ENCODE measurements at regions not wholly inside any gene's neighbourhood (a gene's known extent, or its start where the extent isn't known, plus 50 kb on each side); places are given as distances from the start of the nearest gene placed in this dataset.

GRCh38 chr7:131105294-131105798 lies 222.3 kb upstream of the MKLN1 start:
- no peaks in the 10 kb centered on the region for H3K36me3 ChIP-seq (ENCODE audit: insufficient read depth, low read length, poor library complexity, severe bottlenecking)
- intact Hi-C loops (cut with micrococcal nuclease; ENCODE audit: unreplicated experiment), result loop anchor here (5.0 kb wide), 2 partner anchors 33 to 222 kb away; partner anchors contain the start of gene MKLN1
- POLR2A ChIA-PET (ENCODE audit: low non-redundant PET), result no interaction called here
- peak overlapping the region; percentile 71 for H3K4me3 ChIP-seq (ENCODE audit: low read depth, low read length, poor library complexity, severe bottlenecking)
- no peak for DNase-seq (ENCODE audit: low spot score)
- peaks cover 17% of the 10 kb centered on the region for H3K4me1 ChIP-seq (ENCODE audit: insufficient read depth, low read length, poor library complexity, severe bottlenecking)
- no peaks in the 10 kb centered on the region for H3K9me3 ChIP-seq (ENCODE audit: low read depth, low read length, poor library complexity, severe bottlenecking)
- BruUV-seq (replicated peaks), result no TSS peak
- no peak for TF ChIP-seq EZH2 (IDR thresholded peaks at IDR 0.05; ENCODE audit: borderline replicate concordance, low read depth, low read length, poor library complexity, severe bottlenecking)
- no peak for TF ChIP-seq CTCF (conservative IDR thresholded peaks at IDR 0.05; ENCODE audit: low read depth, low read length)
- no peak overlapping the region for H3K27ac ChIP-seq (ENCODE audit: low read depth, low read length, poor library complexity, severe bottlenecking)
- H3K27me3 ChIP-seq (replicated peaks; ENCODE audit: insufficient read depth, low read depth, low read length, poor library complexity), result no peaks in the 10 kb centered on the region
- CTCF ChIA-PET, result no interaction called here

DNA sequence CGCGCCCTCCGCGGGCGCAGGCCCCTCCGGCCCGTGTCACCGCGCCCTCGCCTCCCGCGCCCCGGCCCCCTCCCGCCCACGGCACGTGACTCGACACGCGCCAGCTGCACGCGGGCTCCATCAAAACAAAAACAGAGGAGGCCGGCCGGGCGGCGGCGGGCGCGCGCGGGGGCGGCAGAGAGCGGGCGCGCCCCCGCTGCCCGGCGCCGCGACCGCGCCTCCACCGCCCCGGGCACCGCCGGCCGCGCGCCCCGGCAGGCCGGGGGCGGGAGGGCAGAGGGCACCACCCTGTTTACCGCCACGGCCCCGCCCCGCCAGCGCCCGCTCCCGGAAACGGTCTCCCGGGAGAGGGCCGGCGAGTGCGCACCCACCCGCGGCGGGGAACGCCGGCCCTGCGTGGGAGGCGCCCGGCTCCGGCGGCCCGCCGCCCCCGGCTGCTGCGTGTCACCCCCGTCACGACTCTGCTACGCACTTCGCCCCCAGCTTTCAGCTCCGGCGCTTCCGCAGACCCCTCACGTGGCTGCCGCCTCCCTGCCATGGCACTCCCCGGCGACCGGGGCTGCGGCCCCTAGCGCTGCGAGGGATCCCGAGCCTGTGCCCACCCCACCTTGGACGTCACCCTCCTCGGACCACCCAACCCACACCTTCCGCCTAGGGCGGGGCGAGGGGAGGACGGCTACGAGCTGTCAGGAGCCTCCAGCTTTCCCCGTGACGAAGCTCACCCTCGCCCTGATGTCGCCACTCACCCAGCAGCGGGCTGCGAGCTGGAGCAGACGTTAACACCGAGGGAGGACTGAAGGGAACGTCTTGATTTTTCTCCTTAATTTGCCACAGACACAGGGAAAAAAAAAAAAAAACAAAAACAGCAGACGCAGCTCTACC lies 221.6 kb upstream of the MKLN1 start:
- TF ChIP-seq CTCF (conservative IDR thresholded peaks at IDR 0.05; ENCODE audit: low read depth, low read length) (no peak), EZH2 (IDR thresholded peaks at IDR 0.05; ENCODE audit: borderline replicate concordance, low read depth, low read length, poor library complexity, severe bottlenecking) (no peak)
- intact Hi-C loops (cut with micrococcal nuclease; ENCODE audit: unreplicated experiment), result loop anchor here (5.0 kb wide), 2 partner anchors 34 to 221 kb away; partner anchors contain the start of gene MKLN1
- no peaks in the 10 kb centered on the region for H3K27me3 ChIP-seq (replicated peaks; ENCODE audit: insufficient read depth, low read depth, low read length, poor library complexity)
- peak overlapping the region; percentile 64 for H3K27ac ChIP-seq (ENCODE audit: low read depth, low read length, poor library complexity, severe bottlenecking)
- no peaks in the 10 kb centered on the region for H3K36me3 ChIP-seq (ENCODE audit: insufficient read depth, low read length, poor library complexity, severe bottlenecking)
- peaks cover 22% of the 10 kb centered on the region for H3K4me1 ChIP-seq (ENCODE audit: insufficient read depth, low read length, poor library complexity, severe bottlenecking)
- ChIA-PET CTCF (interaction anchor here (1.0 kb wide), 1 partner anchor 17 kb away, joined by 5 read pairs; no protein-coding TSS in a partner anchor), POLR2A (ENCODE audit: low non-redundant PET) (no interaction called here)
- H3K4me3 ChIP-seq (ENCODE audit: low read depth, low read length, poor library complexity, severe bottlenecking), result peak overlapping the region; percentile 71
- H3K9me3 ChIP-seq (ENCODE audit: low read depth, low read length, poor library complexity, severe bottlenecking), result no peaks in the 10 kb centered on the region
- no TSS peak for BruUV-seq (replicated peaks)
- DNase-seq (ENCODE audit: low spot score), result peak; percentile 68

GRCh38 chr7:131106681-131107336 lies 220.9 kb upstream of the MKLN1 start:
- Histone ChIP-seq H3K36me3 (ENCODE audit: insufficient read depth, low read length, poor library complexity, severe bottlenecking) (no peaks in the 10 kb centered on the region), H3K4me1 (ENCODE audit: insufficient read depth, low read length, poor library complexity, severe bottlenecking) (peaks cover 29% of the 10 kb centered on the region), H3K27me3 (replicated peaks; ENCODE audit: insufficient read depth, low read depth, low read length, poor library complexity) (no peaks in the 10 kb centered on the region), H3K4me3 (ENCODE audit: low read depth, low read length, poor library complexity, severe bottlenecking) (peak overlapping the region; percentile 71), H3K9me3 (ENCODE audit: low read depth, low read length, poor library complexity, severe bottlenecking) (no peaks in the 10 kb centered on the region), H3K27ac (ENCODE audit: low read depth, low read length, poor library complexity, severe bottlenecking) (peak overlapping the region; percentile 93)
- no TSS peak for BruUV-seq (replicated peaks)
- DNase-seq (ENCODE audit: low spot score), result peak; percentile 56
- no peak for TF ChIP-seq CTCF (conservative IDR thresholded peaks at IDR 0.05; ENCODE audit: low read depth, low read length)
- no peak for TF ChIP-seq EZH2 (IDR thresholded peaks at IDR 0.05; ENCODE audit: borderline replicate concordance, low read depth, low read length, poor library complexity, severe bottlenecking)
- CTCF ChIA-PET, result interaction anchor here (1.0 kb wide), 1 partner anchor 16 kb away, joined by 5 read pairs; no protein-coding TSS in a partner anchor
- POLR2A ChIA-PET (ENCODE audit: low non-redundant PET), result interaction anchor here (0.6 kb wide), 1 partner anchor 17 kb away, joined by 3 read pairs; no protein-coding TSS in a partner anchor
- intact Hi-C loops (cut with micrococcal nuclease; ENCODE audit: unreplicated experiment), result loop anchor here (5.0 kb wide), 2 partner anchors 35 to 220 kb away; partner anchors contain the start of gene MKLN1

All from A673 (cell line).